ENCODE measurements at regions not wholly inside any gene's neighbourhood (a gene's known extent, or its start where the extent isn't known, plus 50 kb on each side); places are given as distances from the start of the nearest gene placed in this dataset.
A peak's percentile ranks its signal among the peaks of the same experiment; 100 is the strongest.

GRCh38 chr12:126780343-126780742, 1486.6 kb upstream of the TMEM132C start:
- no peak overlapping the region for H3K4me3 ChIP-seq (ENCODE audit: control insufficient read depth, low read depth, low read length)
- TF ChIP-seq CTCF (IDR thresholded peaks at IDR 0.05; ENCODE audit: control insufficient read depth, insufficient read depth, low read depth, low read length, missing control alignments) = no peak
- DNase-seq (ENCODE audit: low read depth) = no peak

- no peak overlapping the region for H3K4me3 ChIP-seq (ENCODE audit: control insufficient read depth, low read depth, low read length)
- DNase-seq (ENCODE audit: low read depth) = no peak
- no peak for TF ChIP-seq CTCF (IDR thresholded peaks at IDR 0.05; ENCODE audit: control insufficient read depth, insufficient read depth, low read depth, low read length, missing control alignments)
Measured at GRCh38 chr12:126781593-126781992, 1485.4 kb upstream of the TMEM132C start.

- no peak for TF ChIP-seq CTCF (IDR thresholded peaks at IDR 0.05; ENCODE audit: control insufficient read depth, insufficient read depth, low read depth, low read length, missing control alignments)
- DNase-seq (ENCODE audit: low read depth) = no peak
- H3K4me3 ChIP-seq (ENCODE audit: control insufficient read depth, low read depth, low read length) = no peak overlapping the region
Measured at GRCh38 chr12:126782083-126782482, 1484.9 kb upstream of the TMEM132C start.

GRCh38 chr12:126784328-126784921, 1482.5 kb upstream of the TMEM132C start:
- peak; percentile 21 for DNase-seq (ENCODE audit: low read depth)
- peak; percentile 78 for TF ChIP-seq CTCF (IDR thresholded peaks at IDR 0.05; ENCODE audit: control insufficient read depth, insufficient read depth, low read depth, low read length, missing control alignments)
- H3K4me3 ChIP-seq (ENCODE audit: control insufficient read depth, low read depth, low read length) = no peak overlapping the region

GRCh38 chr12:126789963-126790362, 1477.0 kb upstream of the TMEM132C start:
- DNase-seq (ENCODE audit: low read depth) = no peak
- H3K4me3 ChIP-seq (ENCODE audit: control insufficient read depth, low read depth, low read length) = no peak overlapping the region
- TF ChIP-seq CTCF (IDR thresholded peaks at IDR 0.05; ENCODE audit: control insufficient read depth, insufficient read depth, low read depth, low read length, missing control alignments) = no peak

GRCh38 chr12:126791122-126791521, 1475.8 kb upstream of the TMEM132C start:
- no peak overlapping the region for H3K4me3 ChIP-seq (ENCODE audit: control insufficient read depth, low read depth, low read length)
- TF ChIP-seq CTCF (IDR thresholded peaks at IDR 0.05; ENCODE audit: control insufficient read depth, insufficient read depth, low read depth, low read length, missing control alignments) = no peak
- no peak for DNase-seq (ENCODE audit: low read depth)

GRCh38 chr12:126792411-126792810, 1474.6 kb upstream of the TMEM132C start:
- no peak for TF ChIP-seq CTCF (IDR thresholded peaks at IDR 0.05; ENCODE audit: control insufficient read depth, insufficient read depth, low read depth, low read length, missing control alignments)

More at GRCh38 chr12:126792411-126792810, 1474.6 kb upstream of the TMEM132C start:
- no peak for DNase-seq (ENCODE audit: low read depth)
- H3K4me3 ChIP-seq (ENCODE audit: control insufficient read depth, low read depth, low read length) = no peak overlapping the region
